ENCODE measurements at regions not wholly inside any gene's neighbourhood (a gene's known extent, or its start where the extent isn't known, plus 50 kb on each side); places are given as distances from the start of the nearest gene placed in this dataset.
"Not testable (repeated sequence)": the region's sequence is repeated elsewhere in the genome, so short reads cannot be mapped to it uniquely, and the experiment has no call there.

DNA sequence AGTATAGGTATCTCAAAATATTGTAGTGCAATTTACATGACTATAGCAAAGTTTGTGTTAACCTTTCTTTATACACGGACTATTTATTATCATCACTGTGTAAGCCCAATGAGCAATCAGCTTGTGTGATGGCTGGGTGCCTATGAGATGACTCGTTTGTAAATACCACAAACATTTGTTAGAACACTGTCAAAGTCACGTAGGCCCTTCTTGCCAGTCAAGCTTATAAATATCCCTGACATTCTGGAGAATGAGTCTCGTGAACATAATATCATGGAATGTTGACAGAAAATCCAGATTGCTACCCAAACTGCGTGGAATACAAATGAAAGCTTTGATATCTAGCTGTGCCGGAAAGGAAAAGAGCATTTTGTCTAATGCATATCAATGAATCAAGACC is 648.3 kb upstream of the MDGA2 start:
- TF ChIP-seq, protein P1, sequence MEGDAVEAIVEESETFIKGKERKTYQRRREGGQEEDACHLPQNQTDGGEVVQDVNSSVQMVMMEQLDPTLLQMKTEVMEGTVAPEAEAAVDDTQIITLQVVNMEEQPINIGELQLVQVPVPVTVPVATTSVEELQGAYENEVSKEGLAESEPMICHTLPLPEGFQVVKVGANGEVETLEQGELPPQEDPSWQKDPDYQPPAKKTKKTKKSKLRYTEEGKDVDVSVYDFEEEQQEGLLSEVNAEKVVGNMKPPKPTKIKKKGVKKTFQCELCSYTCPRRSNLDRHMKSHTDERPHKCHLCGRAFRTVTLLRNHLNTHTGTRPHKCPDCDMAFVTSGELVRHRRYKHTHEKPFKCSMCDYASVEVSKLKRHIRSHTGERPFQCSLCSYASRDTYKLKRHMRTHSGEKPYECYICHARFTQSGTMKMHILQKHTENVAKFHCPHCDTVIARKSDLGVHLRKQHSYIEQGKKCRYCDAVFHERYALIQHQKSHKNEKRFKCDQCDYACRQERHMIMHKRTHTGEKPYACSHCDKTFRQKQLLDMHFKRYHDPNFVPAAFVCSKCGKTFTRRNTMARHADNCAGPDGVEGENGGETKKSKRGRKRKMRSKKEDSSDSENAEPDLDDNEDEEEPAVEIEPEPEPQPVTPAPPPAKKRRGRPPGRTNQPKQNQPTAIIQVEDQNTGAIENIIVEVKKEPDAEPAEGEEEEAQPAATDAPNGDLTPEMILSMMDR (IDR thresholded peaks at IDR 0.05; ENCODE audit: insufficient read depth, low read depth, low read length, missing control alignments), result no peak
- DNase-seq (ENCODE audit: low read depth), result no peak
- H3K4me3 ChIP-seq (ENCODE audit: low read depth, low read length), result no peak overlapping the region

DNA sequence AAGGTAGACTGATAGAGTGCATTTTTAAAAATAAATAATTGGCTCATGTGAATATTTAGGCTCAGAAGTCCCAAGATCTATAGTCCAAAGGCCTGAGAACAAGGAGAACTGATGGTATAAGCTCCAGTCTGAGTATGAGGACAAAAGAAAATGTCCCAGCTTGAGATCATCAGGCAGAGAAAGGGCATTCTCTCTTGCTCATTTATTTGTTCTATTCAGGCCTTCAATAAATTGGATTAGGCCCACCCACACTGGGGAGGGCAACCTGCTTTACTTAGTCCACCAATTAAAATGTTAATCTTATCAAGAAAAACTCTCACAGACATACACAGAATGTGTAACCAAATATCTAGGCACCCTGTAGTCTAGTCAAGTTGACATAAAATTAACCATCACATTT is 644.4 kb upstream of the MDGA2 start:
- H3K4me3 ChIP-seq (ENCODE audit: low read depth, low read length), result no peak overlapping the region
- TF ChIP-seq, protein P1 (IDR thresholded peaks at IDR 0.05; ENCODE audit: insufficient read depth, low read depth, low read length, missing control alignments), result no peak
- DNase-seq (ENCODE audit: low read depth), result no peak

DNA sequence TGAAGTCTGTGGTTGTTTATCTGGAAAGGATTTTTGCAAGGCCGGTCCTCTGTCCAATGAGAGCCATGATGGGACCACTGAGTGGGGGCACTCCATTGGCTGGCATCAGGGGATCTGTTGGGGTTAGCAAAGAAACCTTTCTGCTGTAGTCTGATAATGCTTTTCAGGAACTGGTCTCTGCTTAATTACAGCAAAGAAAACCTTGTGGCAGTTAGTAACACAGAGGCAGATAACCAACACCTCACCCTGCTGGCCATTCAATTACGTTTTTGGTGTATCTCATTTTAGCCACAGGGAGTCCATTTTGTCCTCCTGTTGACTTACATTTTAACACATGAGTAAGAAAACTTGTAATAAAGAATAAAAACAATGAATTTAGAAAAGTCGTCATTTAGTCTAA is 629.3 kb upstream of the MDGA2 start:
- TF ChIP-seq, protein P1 (IDR thresholded peaks at IDR 0.05; ENCODE audit: insufficient read depth, low read depth, low read length, missing control alignments), result no peak
- DNase-seq (ENCODE audit: low read depth), result no peak
- H3K4me3 ChIP-seq (ENCODE audit: low read depth, low read length), result no peak overlapping the region

DNA sequence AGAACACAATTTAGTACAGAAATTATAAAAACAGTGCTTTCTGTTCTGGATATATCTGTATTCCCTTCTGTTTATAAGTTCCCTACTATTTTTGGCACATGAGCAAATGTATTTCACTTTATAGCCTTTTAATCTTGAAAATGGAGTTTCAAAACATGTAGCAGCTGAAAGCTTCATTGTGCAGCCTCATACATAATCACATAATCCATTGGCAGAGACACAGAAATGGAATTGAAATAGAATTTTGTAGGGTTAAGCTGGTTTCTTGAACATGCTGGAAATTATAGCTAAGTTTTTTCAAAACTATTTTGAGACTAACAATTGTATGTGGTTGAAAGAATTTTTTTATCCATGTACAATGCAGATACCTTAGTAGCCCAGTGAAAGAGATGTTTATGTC is 614.3 kb upstream of the MDGA2 start:
- no peak for DNase-seq (ENCODE audit: low read depth)
- no peak overlapping the region for H3K4me3 ChIP-seq (ENCODE audit: low read depth, low read length)
- TF ChIP-seq, protein P1 (IDR thresholded peaks at IDR 0.05; ENCODE audit: insufficient read depth, low read depth, low read length, missing control alignments), result no peak

DNA sequence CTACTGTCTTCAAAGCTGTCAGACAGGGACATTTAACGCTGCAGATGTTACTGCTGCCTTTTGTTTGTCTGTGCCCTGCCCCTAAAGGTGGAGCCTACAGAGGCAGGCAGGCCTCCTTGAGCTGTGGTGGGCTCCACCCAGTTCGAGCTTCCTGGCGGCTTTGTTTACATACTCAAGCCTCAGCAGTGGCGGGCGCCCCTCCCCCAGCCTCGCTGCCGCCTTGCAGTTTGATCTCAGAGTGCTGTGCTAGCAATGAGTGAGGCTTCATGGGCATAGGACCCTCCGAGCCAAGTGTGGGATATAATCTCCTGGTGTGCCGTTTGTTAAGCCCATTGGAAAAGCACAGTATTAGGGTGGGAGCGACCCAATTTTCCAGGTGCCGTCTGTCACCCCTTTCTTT is 609.8 kb upstream of the MDGA2 start:
- not testable (repeated sequence) for DNase-seq (ENCODE audit: low read depth); H3K4me3 ChIP-seq (ENCODE audit: low read depth, low read length)

DNA sequence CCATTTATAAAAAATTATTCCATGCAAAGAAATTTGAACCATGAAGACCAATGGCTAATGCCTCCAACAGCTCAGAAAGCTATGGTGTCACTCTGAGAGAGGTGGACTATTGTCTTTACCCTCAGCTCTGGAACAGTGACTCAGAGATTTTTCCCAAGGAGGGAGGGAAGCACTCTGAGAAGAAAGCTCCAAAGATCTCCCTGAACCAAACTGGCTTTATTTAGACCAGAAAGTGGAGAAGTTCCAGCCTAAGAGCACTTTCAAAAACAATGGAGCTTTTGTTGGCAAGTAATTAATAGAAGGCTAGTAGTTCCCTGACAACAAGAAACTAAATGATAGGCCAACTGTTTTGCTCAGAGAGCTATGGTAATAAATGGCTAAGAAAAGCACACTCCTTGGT is 599.9 kb upstream of the MDGA2 start:
- TF ChIP-seq, protein P1 (IDR thresholded peaks at IDR 0.05; ENCODE audit: insufficient read depth, low read depth, low read length, missing control alignments), result no peak
- no peak overlapping the region for H3K4me3 ChIP-seq (ENCODE audit: low read depth, low read length)
- no peak for DNase-seq (ENCODE audit: low read depth)

DNA sequence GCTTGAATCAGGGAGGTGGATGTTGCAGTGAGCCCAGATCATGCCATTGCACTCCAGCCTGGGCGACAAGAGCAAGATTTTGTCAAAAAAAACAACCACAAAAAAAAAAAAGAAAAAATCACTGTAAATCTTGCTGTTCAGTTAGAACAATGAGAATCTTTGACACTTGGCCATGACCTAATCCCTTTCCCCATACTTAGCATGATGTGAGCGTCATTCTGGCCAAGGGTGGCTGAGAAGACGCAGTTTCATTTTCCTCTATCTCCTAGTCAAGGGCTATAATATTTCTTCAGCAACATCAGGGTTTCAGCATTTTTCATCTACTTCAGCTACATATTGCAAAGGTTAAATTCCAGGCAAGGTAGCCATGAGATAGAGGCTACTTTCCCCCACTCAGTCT is 599.4 kb upstream of the MDGA2 start:
- no peak for DNase-seq (ENCODE audit: low read depth)
- TF ChIP-seq, protein P1 (IDR thresholded peaks at IDR 0.05; ENCODE audit: insufficient read depth, low read depth, low read length, missing control alignments), result no peak
- H3K4me3 ChIP-seq (ENCODE audit: low read depth, low read length), result no peak overlapping the region

DNA sequence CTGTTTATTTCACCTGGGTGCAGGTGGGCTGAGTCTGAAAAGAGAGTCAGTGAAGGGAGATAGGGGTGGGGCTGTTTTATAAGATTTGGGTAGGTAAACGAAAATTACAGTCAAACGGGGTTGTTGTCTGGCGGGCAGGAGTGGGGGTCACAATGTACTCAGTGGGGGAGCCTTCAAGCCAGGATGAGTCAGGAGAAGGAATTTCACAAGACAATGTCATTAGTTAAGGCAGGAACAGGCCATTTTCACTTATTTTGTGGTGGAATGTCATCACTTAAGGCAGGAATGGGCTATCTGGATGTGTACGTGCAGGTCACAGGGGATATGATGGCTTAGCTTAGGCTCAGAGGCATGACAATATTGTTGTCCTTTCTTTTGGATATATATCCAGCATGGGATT is 592.5 kb upstream of the MDGA2 start:
- not testable (repeated sequence) for H3K4me3 ChIP-seq (ENCODE audit: low read depth, low read length); DNase-seq (ENCODE audit: low read depth)

DNA sequence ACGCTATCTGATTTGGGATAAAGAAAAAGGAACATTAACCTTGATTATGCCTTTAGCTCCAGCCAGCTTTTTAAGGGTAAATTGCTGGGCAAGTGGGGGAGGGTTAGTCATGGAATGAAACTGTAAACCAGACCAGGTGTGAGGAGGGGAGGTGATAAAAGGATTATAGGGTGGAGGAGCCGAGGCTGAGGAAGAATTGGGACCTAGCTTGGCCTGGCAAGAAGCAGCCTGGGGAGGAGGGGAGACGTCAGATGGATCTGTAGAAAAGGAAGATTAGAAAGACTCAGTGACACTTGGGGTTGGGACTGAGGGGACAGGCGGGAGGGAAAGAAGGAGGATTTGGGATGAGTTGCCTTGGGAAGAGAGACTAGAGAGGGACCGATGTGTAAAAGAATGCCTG is 590.8 kb upstream of the MDGA2 start:
- not testable (repeated sequence) for H3K4me3 ChIP-seq (ENCODE audit: low read depth, low read length); DNase-seq (ENCODE audit: low read depth)
